ENCODE measurements at regions not wholly inside any gene's neighbourhood (a gene's known extent, or its start where the extent isn't known, plus 50 kb on each side); places are given as distances from the start of the nearest gene placed in this dataset.

GRCh38 chr3:64909011-64909410 lies 221.2 kb upstream of the ADAMTS9 start:
- no peaks in the 10 kb centered on the region for H3K27me3 ChIP-seq (ENCODE audit: control insufficient read depth in 1 of 2, insufficient read depth in 2 of 2, low read length in 1 of 2)
- intact Hi-C loops (cut with DNase I): no loop called here
- ATAC-seq (ENCODE audit: low FRiP score): no peak

GRCh38 chr3:64908251-64908685 lies 220.5 kb upstream of the ADAMTS9 start:
- intact Hi-C loops (cut with DNase I): no loop called here
- H3K27me3 ChIP-seq (ENCODE audit: control insufficient read depth in 1 of 2, insufficient read depth in 2 of 2, low read length in 1 of 2): no peaks in the 10 kb centered on the region
- peak; percentile 36 for ATAC-seq (ENCODE audit: low FRiP score)

More at GRCh38 chr3:64909011-64909410, 221.2 kb upstream of the ADAMTS9 start:
- Histone ChIP-seq H3K4me3 (ENCODE audit: low read length in 2 of 2) (no peak overlapping the region), H3K36me3 (ENCODE audit: control insufficient read depth in 1 of 2, insufficient read depth in 2 of 2, low read length in 1 of 2) (no peaks in the 10 kb centered on the region), H3K27ac (ENCODE audit: low read depth in 1 of 2, low read length in 2 of 2) (no peak overlapping the region), H3K9me3 (ENCODE audit: control insufficient read depth, low read length) (no peaks in the 10 kb centered on the region), H3K4me1 (ENCODE audit: control insufficient read depth in 1 of 2, insufficient read depth in 2 of 2, low read length in 2 of 2) (peaks cover 0 to 2% of the 10 kb centered on the region in 2 donors)
- 90 to 95% methylated on average over 8 of the region's 8 CpGs for WGBS, 2 donors
- no peak for DNase-seq

GRCh38 chr3:64905906-64906410 lies 218.2 kb upstream of the ADAMTS9 start:
- Histone ChIP-seq H3K4me1 (ENCODE audit: control insufficient read depth in 1 of 2, insufficient read depth in 2 of 2, low read length in 2 of 2) (peaks cover 3 to 6% of the 10 kb centered on the region in 2 donors), H3K27me3 (ENCODE audit: control insufficient read depth in 1 of 2, insufficient read depth in 2 of 2, low read length in 1 of 2) (no peaks in the 10 kb centered on the region), H3K9me3 (ENCODE audit: control insufficient read depth, low read length) (no peaks in the 10 kb centered on the region), H3K36me3 (ENCODE audit: control insufficient read depth in 1 of 2, insufficient read depth in 2 of 2, low read length in 1 of 2) (no peaks in the 10 kb centered on the region), H3K27ac (ENCODE audit: low read depth in 1 of 2, low read length in 2 of 2) (no peak overlapping the region), H3K4me3 (ENCODE audit: low read length in 2 of 2) (no peak overlapping the region)
- 91% methylated on average over 7 of the region's 7 CpGs for whole genome bisulfite sequencing, 2 donors
- intact Hi-C loops (cut with DNase I): no loop called here
- ATAC-seq (ENCODE audit: low FRiP score): no peak
- no peak for DNase-seq

More at GRCh38 chr3:64908251-64908685, 220.5 kb upstream of the ADAMTS9 start:
- Histone ChIP-seq H3K4me1 (ENCODE audit: control insufficient read depth in 1 of 2, insufficient read depth in 2 of 2, low read length in 2 of 2) (peaks cover 0 to 2% of the 10 kb centered on the region in 2 donors), H3K9me3 (ENCODE audit: control insufficient read depth, low read length) (no peaks in the 10 kb centered on the region), H3K27ac (ENCODE audit: low read depth in 1 of 2, low read length in 2 of 2) (no peak overlapping the region), H3K4me3 (ENCODE audit: low read length in 2 of 2) (no peak overlapping the region), H3K36me3 (ENCODE audit: control insufficient read depth in 1 of 2, insufficient read depth in 2 of 2, low read length in 1 of 2) (no peaks in the 10 kb centered on the region)
- WGBS, 2 donors: 63 to 70% methylated on average over 5 of the region's 5 CpGs
- no peak for DNase-seq

- no peak overlapping the region for H3K27ac ChIP-seq (ENCODE audit: low read depth in 1 of 2, low read length in 2 of 2)
- no peak for DNase-seq
- H3K4me1 ChIP-seq (ENCODE audit: control insufficient read depth in 1 of 2, insufficient read depth in 2 of 2, low read length in 2 of 2): peaks cover 3 to 7% of the 10 kb centered on the region in 2 donors
- ATAC-seq (ENCODE audit: low FRiP score): no peak
- WGBS, 2 donors: 0 to 6% methylated on average over 1 of the region's 1 CpG
- H3K36me3 ChIP-seq (ENCODE audit: control insufficient read depth in 1 of 2, insufficient read depth in 2 of 2, low read length in 1 of 2): no peaks in the 10 kb centered on the region
- H3K4me3 ChIP-seq (ENCODE audit: low read length in 2 of 2): no peak overlapping the region
- no peaks in the 10 kb centered on the region for H3K27me3 ChIP-seq (ENCODE audit: control insufficient read depth in 1 of 2, insufficient read depth in 2 of 2, low read length in 1 of 2)
- intact Hi-C loops (cut with DNase I): no loop called here
- H3K9me3 ChIP-seq (ENCODE audit: control insufficient read depth, low read length): no peaks in the 10 kb centered on the region
These were observed 215.2 kb upstream of the ADAMTS9 start for GRCh38 chr3:64903006-64903405.

GRCh38 chr3:64901986-64902516 lies 214.3 kb upstream of the ADAMTS9 start:
- Histone ChIP-seq H3K36me3 (ENCODE audit: control insufficient read depth in 1 of 2, insufficient read depth in 2 of 2, low read length in 1 of 2) (no peaks in the 10 kb centered on the region), H3K9me3 (ENCODE audit: control insufficient read depth, low read length) (no peaks in the 10 kb centered on the region), H3K27ac (ENCODE audit: low read depth in 1 of 2, low read length in 2 of 2) (no peak overlapping the region), H3K4me1 (ENCODE audit: control insufficient read depth in 1 of 2, insufficient read depth in 2 of 2, low read length in 2 of 2) (peaks cover 3 to 7% of the 10 kb centered on the region in 2 donors), H3K27me3 (ENCODE audit: control insufficient read depth in 1 of 2, insufficient read depth in 2 of 2, low read length in 1 of 2) (no peaks in the 10 kb centered on the region), H3K4me3 (ENCODE audit: low read length in 2 of 2) (no peak overlapping the region)
- 3 to 7% methylated on average over 3 of the region's 3 CpGs for WGBS, 2 donors
- intact Hi-C loops (cut with DNase I): no loop called here
- DNase-seq (no peak), ATAC-seq (ENCODE audit: low FRiP score) (peak; percentile 31)

- no peak overlapping the region for H3K4me3 ChIP-seq (ENCODE audit: low read length in 2 of 2)
- WGBS, 2 donors: 0 to 5% methylated on average over 1 of the region's 1 CpG
These were observed 213.7 kb upstream of the ADAMTS9 start for GRCh38 chr3:64901522-64901885.

GRCh38 chr3:64900617-64901521 lies 213.1 kb upstream of the ADAMTS9 start:
- Histone ChIP-seq H3K4me3 (ENCODE audit: low read length in 2 of 2) (no peak overlapping the region), H3K36me3 (ENCODE audit: control insufficient read depth in 1 of 2, insufficient read depth in 2 of 2, low read length in 1 of 2) (no peaks in the 10 kb centered on the region), H3K4me1 (ENCODE audit: control insufficient read depth in 1 of 2, insufficient read depth in 2 of 2, low read length in 2 of 2) (peaks cover 3 to 8% of the 10 kb centered on the region in 2 donors), H3K27me3 (ENCODE audit: control insufficient read depth in 1 of 2, insufficient read depth in 2 of 2, low read length in 1 of 2) (no peaks in the 10 kb centered on the region), H3K9me3 (ENCODE audit: control insufficient read depth, low read length) (no peaks in the 10 kb centered on the region), H3K27ac (ENCODE audit: low read depth in 1 of 2, low read length in 2 of 2) (no peak overlapping the region)
- ATAC-seq (ENCODE audit: low FRiP score) (no peak), DNase-seq (no peak)
- intact Hi-C loops (cut with DNase I): no loop called here
- WGBS, 2 donors: 46 to 48% methylated on average over 5 of the region's 5 CpGs

More at GRCh38 chr3:64901522-64901885, 213.7 kb upstream of the ADAMTS9 start:
- no peaks in the 10 kb centered on the region for H3K36me3 ChIP-seq (ENCODE audit: control insufficient read depth in 1 of 2, insufficient read depth in 2 of 2, low read length in 1 of 2)
- peak overlapping the region in 1 of 2 donors; percentile 32 for H3K27ac ChIP-seq (ENCODE audit: low read depth in 1 of 2, low read length in 2 of 2)
- no peak for DNase-seq
- H3K4me1 ChIP-seq (ENCODE audit: control insufficient read depth in 1 of 2, insufficient read depth in 2 of 2, low read length in 2 of 2): peaks cover 3 to 7% of the 10 kb centered on the region in 2 donors
- H3K27me3 ChIP-seq (ENCODE audit: control insufficient read depth in 1 of 2, insufficient read depth in 2 of 2, low read length in 1 of 2): no peaks in the 10 kb centered on the region
- intact Hi-C loops (cut with DNase I): no loop called here
- no peaks in the 10 kb centered on the region for H3K9me3 ChIP-seq (ENCODE audit: control insufficient read depth, low read length)
- ATAC-seq (ENCODE audit: low FRiP score): peak; percentile 23

GRCh38 chr3:64900156-64900555 lies 212.4 kb upstream of the ADAMTS9 start:
- no peak overlapping the region for H3K27ac ChIP-seq (ENCODE audit: low read depth in 1 of 2, low read length in 2 of 2)
- peaks cover 7 to 12% of the 10 kb centered on the region in 2 donors for H3K4me1 ChIP-seq (ENCODE audit: control insufficient read depth in 1 of 2, insufficient read depth in 2 of 2, low read length in 2 of 2)
- no peak overlapping the region for H3K4me3 ChIP-seq (ENCODE audit: low read length in 2 of 2)
- ATAC-seq (ENCODE audit: low FRiP score) (no peak), DNase-seq (no peak)
- no peaks in the 10 kb centered on the region for H3K9me3 ChIP-seq (ENCODE audit: control insufficient read depth, low read length)
- intact Hi-C loops (cut with DNase I): no loop called here
- no peaks in the 10 kb centered on the region for H3K27me3 ChIP-seq (ENCODE audit: control insufficient read depth in 1 of 2, insufficient read depth in 2 of 2, low read length in 1 of 2)
- 14 to 21% methylated on average over 3 of the region's 3 CpGs for WGBS, 2 donors
- H3K36me3 ChIP-seq (ENCODE audit: control insufficient read depth in 1 of 2, insufficient read depth in 2 of 2, low read length in 1 of 2): no peaks in the 10 kb centered on the region
